ENCODE measurements at regions not wholly inside any gene's neighbourhood (a gene's known extent, or its start where the extent isn't known, plus 50 kb on each side); places are given as distances from the start of the nearest gene placed in this dataset.
A peak's percentile ranks its signal among the peaks of the same experiment; 100 is the strongest.
"Not testable (repeated sequence)": the region's sequence is repeated elsewhere in the genome, so short reads cannot be mapped to it uniquely, and the experiment has no call there.

GRCh38 chr13:51170128-51170497 is 52.1 kb upstream of the FAM124A start:
- H3K27me3 ChIP-seq (ENCODE audit: control insufficient read depth, insufficient read depth, low read length); H3K36me3 ChIP-seq (ENCODE audit: control insufficient read depth, insufficient read depth, low read length); H3K27ac ChIP-seq (ENCODE audit: low read length); H3K9me3 ChIP-seq (ENCODE audit: control insufficient read depth, insufficient read depth, low read length); H3K4me1 ChIP-seq (ENCODE audit: control insufficient read depth, insufficient read depth, low read length); DNase-seq (ENCODE audit: low read depth, low spot score): not testable (repeated sequence)
- H3K4me3 ChIP-seq (ENCODE audit: low read length), result peak overlapping the region; percentile 40; the same call in 1 of the 2 replicates
- no CpG with 5 or more reads among the region's 15 CpGs for WGBS (ENCODE audit: insufficient coverage, insufficient read length)

GRCh38 chr13:51169303-51170127 is 52.7 kb upstream of the FAM124A start:
- WGBS (ENCODE audit: insufficient coverage, insufficient read length), result no CpG with 5 or more reads among the region's 5 CpGs
- not testable (repeated sequence) for DNase-seq (ENCODE audit: low read depth, low spot score); H3K9me3 ChIP-seq (ENCODE audit: control insufficient read depth, insufficient read depth, low read length); H3K27me3 ChIP-seq (ENCODE audit: control insufficient read depth, insufficient read depth, low read length); H3K36me3 ChIP-seq (ENCODE audit: control insufficient read depth, insufficient read depth, low read length); H3K4me1 ChIP-seq (ENCODE audit: control insufficient read depth, insufficient read depth, low read length)
- peak overlapping the region; percentile 92 for H3K27ac ChIP-seq (ENCODE audit: low read length)
- peak overlapping the region; percentile 40; the same call in 1 of the 2 replicates for H3K4me3 ChIP-seq (ENCODE audit: low read length)

- H3K9me3 ChIP-seq (ENCODE audit: control insufficient read depth, insufficient read depth, low read length), result no peaks in the 10 kb centered on the region
- peak overlapping the region; percentile 32 for H3K27ac ChIP-seq (ENCODE audit: low read length)
- no CpG with 5 or more reads among the region's 2 CpGs for WGBS (ENCODE audit: insufficient coverage, insufficient read length)
- H3K4me3 ChIP-seq (ENCODE audit: low read length), result no peak overlapping the region; the same call in 1 of the 2 replicates
- no peaks in the 10 kb centered on the region for H3K4me1 ChIP-seq (ENCODE audit: control insufficient read depth, insufficient read depth, low read length)
- no peak for DNase-seq (ENCODE audit: low read depth, low spot score)
- H3K27me3 ChIP-seq (ENCODE audit: control insufficient read depth, insufficient read depth, low read length), result no peaks in the 10 kb centered on the region
- no peaks in the 10 kb centered on the region for H3K36me3 ChIP-seq (ENCODE audit: control insufficient read depth, insufficient read depth, low read length)
Measured at GRCh38 chr13:51168623-51169022, 53.6 kb upstream of the FAM124A start.

GRCh38 chr13:51167393-51168191 is 54.6 kb upstream of the FAM124A start:
- DNase-seq (ENCODE audit: low read depth, low spot score), result no peak
- Histone ChIP-seq H3K27ac (ENCODE audit: low read length) (peak overlapping the region; percentile 32), H3K4me3 (ENCODE audit: low read length) (no peak overlapping the region), H3K27me3 (ENCODE audit: control insufficient read depth, insufficient read depth, low read length) (no peaks in the 10 kb centered on the region), H3K36me3 (ENCODE audit: control insufficient read depth, insufficient read depth, low read length) (no peaks in the 10 kb centered on the region), H3K9me3 (ENCODE audit: control insufficient read depth, insufficient read depth, low read length) (no peaks in the 10 kb centered on the region), H3K4me1 (ENCODE audit: control insufficient read depth, insufficient read depth, low read length) (no peaks in the 10 kb centered on the region)
- WGBS (ENCODE audit: insufficient coverage, insufficient read length), result no CpG with 5 or more reads among the region's 4 CpGs

- no peaks in the 10 kb centered on the region for H3K9me3 ChIP-seq (ENCODE audit: control insufficient read depth, insufficient read depth, low read length)
- no peak overlapping the region for H3K4me3 ChIP-seq (ENCODE audit: low read length)
- WGBS (ENCODE audit: insufficient coverage, insufficient read length), result no CpG with 5 or more reads among the region's 4 CpGs
- no peaks in the 10 kb centered on the region for H3K4me1 ChIP-seq (ENCODE audit: control insufficient read depth, insufficient read depth, low read length)
- DNase-seq (ENCODE audit: low read depth, low spot score), result no peak
- no peaks in the 10 kb centered on the region for H3K36me3 ChIP-seq (ENCODE audit: control insufficient read depth, insufficient read depth, low read length)
- H3K27me3 ChIP-seq (ENCODE audit: control insufficient read depth, insufficient read depth, low read length), result no peaks in the 10 kb centered on the region
- no peak overlapping the region for H3K27ac ChIP-seq (ENCODE audit: low read length)
Measured at GRCh38 chr13:51162701-51163100, 51.6 kb upstream of the C13orf42 start.
